Neuronal stem cell (in vitro differentiated cells): ENCODE measurements at regions not wholly inside any gene's neighbourhood (a gene's known extent, or its start where the extent isn't known, plus 50 kb on each side); places are given as distances from the start of the nearest gene placed in this dataset.

Experiments used
- DNase-seq: peaks from one replicate; pipeline ENCODE4 v3.0.0-alpha.2; 2013; ENCODE audit warnings: low spot score
- H2AFZ ChIP-seq: one replicate; pipeline ENCODE4 v1.6.1; 2013; ENCODE audit warnings: mild to moderate bottlenecking, low read length, inconsistent platforms
- H2AK5ac ChIP-seq: 2 replicates; pipeline ENCODE4 v1.6.1; 2013; ENCODE audit warnings: low read depth, mild to moderate bottlenecking, inconsistent platforms, low read length, moderate library complexity, mixed read lengths
- H2BK120ac ChIP-seq: 2 replicates; pipeline ENCODE4 v1.6.1; 2013; ENCODE audit warnings: low read depth, mild to moderate bottlenecking, inconsistent platforms, low read length, moderate library complexity, mixed read lengths
- H2BK12ac ChIP-seq: one replicate; pipeline ENCODE4 v1.6.1; 2013; ENCODE audit warnings: low read length, inconsistent platforms
- H2BK15ac ChIP-seq: 2 replicates; pipeline ENCODE4 v1.6.1; 2013; ENCODE audit warnings: mild to moderate bottlenecking, low read length, inconsistent platforms, mixed read lengths
- H2BK5ac ChIP-seq: one replicate; pipeline ENCODE4 v1.6.1; 2013; ENCODE audit warnings: inconsistent platforms, mild to moderate bottlenecking, low read length, moderate library complexity
- H3K14ac ChIP-seq: one replicate; pipeline ENCODE4 v1.6.1; 2013; ENCODE audit warnings: low read length, inconsistent platforms
- H3K18ac ChIP-seq: 2 replicates; pipeline ENCODE4 v1.6.1; 2013; ENCODE audit warnings: low read length, inconsistent platforms
- H3K23ac ChIP-seq: 2 replicates; pipeline ENCODE4 v1.6.1; 2013; ENCODE audit warnings: low read depth, mild to moderate bottlenecking, mixed read lengths, low read length, inconsistent platforms; ENCODE audit not compliant: poor library complexity
- H3K27ac ChIP-seq: replicated peaks from 3 replicates; pipeline ENCODE4 v1.5.1; 2013; ENCODE audit warnings: low read length, inconsistent platforms
- H3K27me3 ChIP-seq, 3 experiments: 2 replicates each; pipeline ENCODE4 v1.6.1; 2013; ENCODE audit warnings: low read length in 3 of 3, mild to moderate bottlenecking in 2 of 3, inconsistent platforms in 1 of 3, low read depth in 1 of 3, mixed read lengths in 1 of 3, moderate library complexity in 1 of 3; ENCODE audit not compliant: control insufficient read depth in 3 of 3, insufficient read depth in 3 of 3
- H3K36me3 ChIP-seq, 2 donors: replicated peaks in 1 of 2; 2 replicates each; pipeline ENCODE4 v1.6.1; 2013; ENCODE audit warnings: low read length in 2 of 2; ENCODE audit not compliant: control insufficient read depth in 2 of 2, insufficient read depth in 2 of 2
- H3K4ac ChIP-seq: 2 replicates; pipeline ENCODE4 v1.6.1; 2013; ENCODE audit warnings: inconsistent platforms, mild to moderate bottlenecking, low read length, moderate library complexity
- H3K4me1 ChIP-seq, 2 donors: 1 replicate in 1 of 2; 2 replicates in 1 of 2; pipeline ENCODE4 v1.6.1; 2013; ENCODE audit warnings: low read length in 2 of 2, low read depth in 1 of 2; ENCODE audit not compliant: control insufficient read depth in 2 of 2, insufficient read depth in 1 of 2
- H3K4me2 ChIP-seq: one replicate; pipeline ENCODE4 v1.6.1; 2013; ENCODE audit warnings: mild to moderate bottlenecking, low read length, inconsistent platforms; ENCODE audit not compliant: insufficient read depth, poor library complexity, severe bottlenecking
- H3K4me3 ChIP-seq, 2 donors: 2 replicates each; pipeline ENCODE4 v1.5.1; 2013; ENCODE audit warnings: low read length in 2 of 2, mild to moderate bottlenecking in 2 of 2, inconsistent platforms in 1 of 2, moderate library complexity in 1 of 2
- H3K79me1 ChIP-seq: one replicate; pipeline ENCODE4 v1.6.1; 2013; ENCODE audit warnings: low read depth, mild to moderate bottlenecking, inconsistent platforms, low read length, moderate library complexity
- H3K9ac ChIP-seq: one replicate; pipeline ENCODE4 v1.6.1; 2013; ENCODE audit warnings: mild to moderate bottlenecking, low read depth, low read length, inconsistent platforms; ENCODE audit not compliant: poor library complexity
- H3K9me3 ChIP-seq, 2 donors: replicated peaks in 1 of 2; 2 replicates each; pipeline versions ENCODE3 to v1.6.1; 2013; ENCODE audit warnings: low read length in 2 of 2, mild to moderate bottlenecking in 2 of 2, inconsistent platforms in 1 of 2, low read depth in 1 of 2, mixed read lengths in 1 of 2, moderate library complexity in 1 of 2; ENCODE audit not compliant: control insufficient read depth in 2 of 2, insufficient read depth in 1 of 2
- H4K8ac ChIP-seq: one replicate; pipeline ENCODE4 v1.6.1; 2013; ENCODE audit warnings: low read depth, mild to moderate bottlenecking, inconsistent platforms, low read length, moderate library complexity
- H4K91ac ChIP-seq: one replicate; pipeline ENCODE4 v1.6.1; 2013; ENCODE audit warnings: low read length, low read depth, mild to moderate bottlenecking, inconsistent platforms; ENCODE audit not compliant: poor library complexity
- WGBS, 2 donors: extraction: QIAGEN DNeasy Blood & Tissue Kit; methylation state at CpG; one replicate each; pipeline ENCODE4 v1.1.7; 2013; ENCODE audit warnings: missing lambda C conversion rate in 2 of 2, mixed read lengths in 1 of 2; ENCODE audit not compliant: insufficient read length in 2 of 2, insufficient replicate concordance in 1 of 2; ENCODE audit errors: extremely low coverage in 2 of 2; 5-methylcytosine and 5-hydroxymethylcytosine counted together

GRCh38 chr21:27582246-27582947 is 615.5 kb upstream of the ADAMTS5 start:
- no peak overlapping the region for H3K27ac ChIP-seq
- H2BK120ac ChIP-seq, result no peak overlapping the region
- H3K79me1 ChIP-seq, result no peaks in the 10 kb centered on the region
- H3K9ac ChIP-seq, result no peak overlapping the region
- no peak overlapping the region for H4K91ac ChIP-seq
- H3K4me1 ChIP-seq, result no peaks in the 10 kb centered on the region
- no peak for DNase-seq
- no peaks in the 10 kb centered on the region for H3K27me3 ChIP-seq
- H3K23ac ChIP-seq, result no peak overlapping the region
- H4K8ac ChIP-seq, result no peak overlapping the region
- no peak overlapping the region for H3K14ac ChIP-seq
- H3K36me3 ChIP-seq, result no peaks in the 10 kb centered on the region
- no peak overlapping the region for H3K4me2 ChIP-seq
- no peak overlapping the region for H2AFZ ChIP-seq
- no peak overlapping the region for H2BK15ac ChIP-seq
- no peak overlapping the region for H2AK5ac ChIP-seq
- no CpG with 5 or more reads among the region's 2 CpGs for WGBS, 2 donors
- H3K18ac ChIP-seq, result no peak overlapping the region
- H2BK5ac ChIP-seq, result no peak overlapping the region
- H3K9me3 ChIP-seq, result no peaks in the 10 kb centered on the region
- H2BK12ac ChIP-seq, result no peak overlapping the region
- no peak overlapping the region for H3K4ac ChIP-seq
- no peak overlapping the region for H3K4me3 ChIP-seq

GRCh38 chr21:27581168-27581567 is 614.3 kb upstream of the ADAMTS5 start:
- H3K27me3 ChIP-seq, result no peaks in the 10 kb centered on the region
- no peak overlapping the region for H3K14ac ChIP-seq
- WGBS, 2 donors, result no CpG with 5 or more reads among the region's 4 CpGs
- H3K36me3 ChIP-seq, result no peaks in the 10 kb centered on the region
- no peak overlapping the region for H3K4ac ChIP-seq
- no peak overlapping the region for H3K23ac ChIP-seq
- no peak overlapping the region for H3K18ac ChIP-seq
- no peak for DNase-seq
- H2BK15ac ChIP-seq, result no peak overlapping the region
- no peaks in the 10 kb centered on the region for H3K79me1 ChIP-seq
- H2BK5ac ChIP-seq, result no peak overlapping the region
- no peak overlapping the region for H3K27ac ChIP-seq
- no peaks in the 10 kb centered on the region for H3K9me3 ChIP-seq
- H4K91ac ChIP-seq, result no peak overlapping the region
- no peak overlapping the region for H2BK12ac ChIP-seq
- no peak overlapping the region for H2AK5ac ChIP-seq
- no peak overlapping the region for H2BK120ac ChIP-seq
- no peaks in the 10 kb centered on the region for H3K4me1 ChIP-seq
- no peak overlapping the region for H3K4me2 ChIP-seq
- H3K9ac ChIP-seq, result no peak overlapping the region
- H2AFZ ChIP-seq, result no peak overlapping the region
- H3K4me3 ChIP-seq, result no peak overlapping the region
- H4K8ac ChIP-seq, result no peak overlapping the region

GRCh38 chr21:27580276-27580675 is 613.4 kb upstream of the ADAMTS5 start:
- Histone ChIP-seq H3K4me2 (no peak overlapping the region), H3K4me1 (no peaks in the 10 kb centered on the region), H3K27ac (no peak overlapping the region), H3K18ac (no peak overlapping the region), H3K79me1 (no peaks in the 10 kb centered on the region), H3K4me3 (no peak overlapping the region), H2BK120ac (no peak overlapping the region), H2BK12ac (no peak overlapping the region), H3K27me3 (no peaks in the 10 kb centered on the region), H3K36me3 (no peaks in the 10 kb centered on the region), H4K8ac (no peak overlapping the region), H3K9me3 (no peaks in the 10 kb centered on the region), H3K23ac (no peak overlapping the region), H3K9ac (no peak overlapping the region), H4K91ac (no peak overlapping the region), H2AK5ac (no peak overlapping the region), H3K14ac (no peak overlapping the region), H3K4ac (no peak overlapping the region), H2BK5ac (no peak overlapping the region), H2BK15ac (no peak overlapping the region), H2AFZ (no peak overlapping the region)
- no peak for DNase-seq
- WGBS, 2 donors, result no CpG with 5 or more reads among the region's 1 CpG

GRCh38 chr21:27578741-27579265 is 611.9 kb upstream of the ADAMTS5 start:
- H2BK12ac ChIP-seq, result no peak overlapping the region
- WGBS, 2 donors, result no CpG with 5 or more reads among the region's 6 CpGs
- H3K9me3 ChIP-seq, result no peaks in the 10 kb centered on the region
- no peak overlapping the region for H2BK15ac ChIP-seq
- no peaks in the 10 kb centered on the region for H3K27me3 ChIP-seq
- H2AFZ ChIP-seq, result no peak overlapping the region
- no peak overlapping the region for H2AK5ac ChIP-seq
- no peak overlapping the region for H3K4me3 ChIP-seq
- no peaks in the 10 kb centered on the region for H3K4me1 ChIP-seq
- no peak overlapping the region for H2BK120ac ChIP-seq
- no peaks in the 10 kb centered on the region for H3K79me1 ChIP-seq
- H3K23ac ChIP-seq, result no peak overlapping the region
- no peak overlapping the region for H3K4me2 ChIP-seq
- H4K91ac ChIP-seq, result no peak overlapping the region
- no peak for DNase-seq
- H3K9ac ChIP-seq, result no peak overlapping the region
- H3K27ac ChIP-seq, result no peak overlapping the region
- H3K4ac ChIP-seq, result no peak overlapping the region
- no peak overlapping the region for H4K8ac ChIP-seq
- no peak overlapping the region for H2BK5ac ChIP-seq
- no peak overlapping the region for H3K14ac ChIP-seq
- H3K36me3 ChIP-seq, result no peaks in the 10 kb centered on the region
- H3K18ac ChIP-seq, result no peak overlapping the region
